GM12874 (cell line): ENCODE measurements at regions not wholly inside any gene's neighbourhood (a gene's known extent, or its start where the extent isn't known, plus 50 kb on each side); places are given as distances from the start of the nearest gene placed in this dataset.

Source experiments
- TF ChIP-seq, protein P1 (sequence below): IDR thresholded peaks from 2 replicates; pipeline ENCODE4 v1.5.1; 2011; ENCODE audit warnings: low read depth, mild to moderate bottlenecking, control low read depth, low read length, moderate library complexity; ENCODE audit not compliant: insufficient read depth

DNA sequence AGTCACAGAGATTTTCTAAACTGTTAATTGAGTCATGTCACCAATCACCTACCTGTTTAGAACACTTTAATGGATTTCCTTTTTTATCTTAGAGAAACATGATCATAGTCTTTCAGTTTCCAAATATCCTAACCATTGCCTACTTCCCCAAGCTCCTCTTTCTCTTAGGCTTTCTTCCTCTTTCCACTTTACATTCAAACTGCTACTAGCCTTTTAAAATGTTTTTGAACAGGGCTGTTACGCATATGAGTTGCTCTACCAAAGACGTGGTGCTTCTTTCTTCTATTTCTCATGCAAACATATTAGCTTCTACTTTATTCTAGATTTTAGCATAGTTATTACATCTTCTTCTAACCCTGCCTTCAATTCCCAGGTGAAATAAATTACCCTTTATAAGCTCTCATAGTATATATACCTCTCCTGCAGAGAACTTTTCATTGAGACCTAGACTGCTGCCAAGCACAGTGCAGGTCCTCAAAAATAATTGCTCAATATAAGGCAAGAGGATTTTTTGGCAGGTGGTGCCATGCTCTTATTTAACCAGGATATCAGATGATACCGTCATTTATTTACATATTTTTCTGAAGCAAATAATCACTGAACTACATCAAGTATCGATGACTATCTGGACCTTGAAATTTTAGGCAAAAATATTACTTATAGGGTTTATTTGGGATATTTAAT, 937.1 kb downstream of the TSN start:
- TF ChIP-seq, protein P1, sequence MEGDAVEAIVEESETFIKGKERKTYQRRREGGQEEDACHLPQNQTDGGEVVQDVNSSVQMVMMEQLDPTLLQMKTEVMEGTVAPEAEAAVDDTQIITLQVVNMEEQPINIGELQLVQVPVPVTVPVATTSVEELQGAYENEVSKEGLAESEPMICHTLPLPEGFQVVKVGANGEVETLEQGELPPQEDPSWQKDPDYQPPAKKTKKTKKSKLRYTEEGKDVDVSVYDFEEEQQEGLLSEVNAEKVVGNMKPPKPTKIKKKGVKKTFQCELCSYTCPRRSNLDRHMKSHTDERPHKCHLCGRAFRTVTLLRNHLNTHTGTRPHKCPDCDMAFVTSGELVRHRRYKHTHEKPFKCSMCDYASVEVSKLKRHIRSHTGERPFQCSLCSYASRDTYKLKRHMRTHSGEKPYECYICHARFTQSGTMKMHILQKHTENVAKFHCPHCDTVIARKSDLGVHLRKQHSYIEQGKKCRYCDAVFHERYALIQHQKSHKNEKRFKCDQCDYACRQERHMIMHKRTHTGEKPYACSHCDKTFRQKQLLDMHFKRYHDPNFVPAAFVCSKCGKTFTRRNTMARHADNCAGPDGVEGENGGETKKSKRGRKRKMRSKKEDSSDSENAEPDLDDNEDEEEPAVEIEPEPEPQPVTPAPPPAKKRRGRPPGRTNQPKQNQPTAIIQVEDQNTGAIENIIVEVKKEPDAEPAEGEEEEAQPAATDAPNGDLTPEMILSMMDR = no peak

DNA sequence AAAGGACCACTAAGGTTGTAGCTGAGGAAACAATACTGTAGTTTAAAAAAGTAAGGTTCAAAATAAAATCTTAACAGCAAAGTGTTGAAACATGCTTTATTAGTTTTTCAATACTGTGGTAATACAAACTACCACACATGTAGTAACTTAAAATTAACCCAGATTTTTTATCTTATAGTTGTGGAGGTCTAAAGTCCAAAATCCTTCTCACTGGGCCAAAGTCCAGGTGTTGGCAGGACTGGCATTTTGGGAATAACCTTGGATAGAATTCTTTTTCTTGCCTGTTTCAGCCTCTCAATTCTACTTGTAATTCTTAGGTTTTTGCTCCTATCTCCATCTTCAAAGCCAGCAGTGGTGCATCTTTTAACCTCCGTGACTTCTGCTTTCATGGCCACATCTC, 942.0 kb downstream of the TSN start:
- TF ChIP-seq, protein P1 = no peak

DNA sequence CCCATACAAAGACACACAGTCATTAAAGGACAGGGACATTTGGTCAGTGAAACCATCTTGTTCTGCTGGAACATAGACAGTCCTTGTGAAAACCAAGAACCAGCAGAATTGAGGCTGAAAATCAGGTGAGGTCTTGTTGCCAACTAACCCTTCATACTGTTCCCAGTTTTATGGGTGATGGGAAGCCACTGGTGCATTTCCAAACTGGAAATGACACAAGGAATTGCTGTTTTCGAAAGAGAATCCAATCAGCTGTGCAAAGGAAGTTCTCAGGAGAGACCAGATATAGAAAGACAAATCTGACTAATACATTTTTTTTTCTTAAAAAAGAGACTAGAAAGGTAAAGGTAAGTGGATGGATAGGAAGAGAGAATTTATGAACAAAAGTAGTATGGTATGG, 948.2 kb downstream of the TSN start:
- TF ChIP-seq, protein P1 = no peak

DNA sequence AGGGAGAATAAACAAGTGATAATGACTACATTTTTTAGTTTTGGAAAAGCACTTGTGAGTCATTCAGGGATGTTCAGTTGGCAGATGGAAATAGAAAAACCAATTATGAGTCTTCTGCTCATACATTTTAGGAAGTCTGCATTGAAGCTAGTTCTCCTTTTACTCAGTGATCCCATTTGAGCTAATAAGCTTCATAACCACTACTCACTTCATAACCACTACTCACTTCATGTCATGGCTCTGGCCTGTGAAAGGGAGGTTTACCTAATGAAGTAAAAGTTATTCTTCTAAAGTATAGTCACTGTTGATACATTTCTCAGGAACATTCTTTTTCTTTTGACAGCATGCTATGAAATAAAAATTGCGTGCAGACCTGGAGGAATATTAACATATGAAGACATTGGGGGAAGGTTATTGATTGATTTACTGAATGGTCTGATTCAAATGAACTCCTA, 948.7 kb downstream of the TSN start:
- TF ChIP-seq, protein P1 = no peak

DNA sequence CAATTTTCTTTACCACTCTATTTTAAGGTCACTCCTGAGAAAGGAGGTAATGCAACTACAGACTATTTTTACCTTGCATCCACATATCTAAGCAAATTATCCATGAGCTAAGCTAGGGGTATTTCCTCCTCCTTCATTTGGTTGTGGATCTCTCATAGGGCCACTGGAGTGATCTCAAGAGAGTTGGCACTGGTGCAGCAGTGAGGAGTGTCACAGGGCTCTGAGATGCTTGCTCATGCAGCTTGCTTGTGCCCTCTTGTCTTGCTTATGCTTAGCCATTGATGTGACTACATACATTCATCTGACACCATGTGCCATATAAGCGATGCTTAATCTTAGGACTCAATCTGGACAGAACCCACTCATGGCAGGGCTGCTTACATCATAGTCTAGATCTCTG, 950.3 kb downstream of the TSN start:
- TF ChIP-seq, protein P1 = no peak

DNA sequence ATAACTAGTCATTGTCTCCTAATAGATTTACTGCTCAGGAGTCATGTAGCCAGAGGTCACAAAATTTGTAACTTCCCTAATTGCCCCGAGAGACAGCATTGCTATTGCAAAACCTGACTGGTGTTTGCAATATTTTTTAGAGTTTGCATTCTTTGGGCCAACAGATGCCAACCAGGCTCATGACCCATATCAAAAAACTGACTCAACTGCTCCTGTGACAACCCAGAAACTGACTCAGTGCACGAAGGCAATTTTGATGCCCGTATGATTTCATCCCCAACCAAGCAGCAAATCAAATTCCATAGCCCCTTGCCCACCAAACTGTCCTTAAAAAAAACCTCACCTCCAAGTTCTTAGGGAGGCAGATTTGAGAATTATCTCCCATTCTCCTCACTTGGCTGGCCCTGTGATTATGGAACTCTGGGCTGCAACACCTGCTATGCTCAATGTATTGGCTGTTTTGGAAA, 951.3 kb downstream of the TSN start:
- TF ChIP-seq, protein P1 = no peak

DNA sequence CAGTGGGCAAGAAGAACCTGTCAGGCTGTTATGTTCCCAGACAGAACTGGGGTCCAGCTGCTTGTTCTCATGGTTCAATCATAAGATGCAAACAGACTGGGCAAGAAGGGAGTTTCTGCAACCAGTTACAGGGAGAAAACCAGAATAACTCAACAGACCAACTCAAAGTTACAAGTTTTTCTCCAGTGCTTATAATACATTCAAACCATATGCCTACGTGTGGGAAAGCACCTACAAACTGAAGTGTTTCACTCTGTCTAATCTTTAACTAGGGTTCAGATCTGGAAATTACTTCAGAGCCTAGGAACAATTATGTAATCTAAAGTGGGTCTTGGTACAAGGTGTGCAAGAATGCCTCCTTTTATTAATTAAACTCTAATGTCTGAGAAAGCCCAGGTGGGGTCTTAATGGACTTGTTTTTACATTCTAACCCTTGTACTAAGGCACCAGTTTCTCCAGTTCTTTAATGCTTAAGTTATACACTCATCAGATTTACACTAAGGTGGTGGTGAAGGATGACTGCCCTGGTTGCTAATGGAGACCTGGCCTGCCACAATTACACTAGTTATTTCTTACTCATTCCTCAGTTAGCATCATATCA, 951.9 kb downstream of the TSN start:
- TF ChIP-seq, protein P1 = no peak
